ENCODE measurements at regions not wholly inside any gene's neighbourhood (a gene's known extent, or its start where the extent isn't known, plus 50 kb on each side); places are given as distances from the start of the nearest gene placed in this dataset.

DNA sequence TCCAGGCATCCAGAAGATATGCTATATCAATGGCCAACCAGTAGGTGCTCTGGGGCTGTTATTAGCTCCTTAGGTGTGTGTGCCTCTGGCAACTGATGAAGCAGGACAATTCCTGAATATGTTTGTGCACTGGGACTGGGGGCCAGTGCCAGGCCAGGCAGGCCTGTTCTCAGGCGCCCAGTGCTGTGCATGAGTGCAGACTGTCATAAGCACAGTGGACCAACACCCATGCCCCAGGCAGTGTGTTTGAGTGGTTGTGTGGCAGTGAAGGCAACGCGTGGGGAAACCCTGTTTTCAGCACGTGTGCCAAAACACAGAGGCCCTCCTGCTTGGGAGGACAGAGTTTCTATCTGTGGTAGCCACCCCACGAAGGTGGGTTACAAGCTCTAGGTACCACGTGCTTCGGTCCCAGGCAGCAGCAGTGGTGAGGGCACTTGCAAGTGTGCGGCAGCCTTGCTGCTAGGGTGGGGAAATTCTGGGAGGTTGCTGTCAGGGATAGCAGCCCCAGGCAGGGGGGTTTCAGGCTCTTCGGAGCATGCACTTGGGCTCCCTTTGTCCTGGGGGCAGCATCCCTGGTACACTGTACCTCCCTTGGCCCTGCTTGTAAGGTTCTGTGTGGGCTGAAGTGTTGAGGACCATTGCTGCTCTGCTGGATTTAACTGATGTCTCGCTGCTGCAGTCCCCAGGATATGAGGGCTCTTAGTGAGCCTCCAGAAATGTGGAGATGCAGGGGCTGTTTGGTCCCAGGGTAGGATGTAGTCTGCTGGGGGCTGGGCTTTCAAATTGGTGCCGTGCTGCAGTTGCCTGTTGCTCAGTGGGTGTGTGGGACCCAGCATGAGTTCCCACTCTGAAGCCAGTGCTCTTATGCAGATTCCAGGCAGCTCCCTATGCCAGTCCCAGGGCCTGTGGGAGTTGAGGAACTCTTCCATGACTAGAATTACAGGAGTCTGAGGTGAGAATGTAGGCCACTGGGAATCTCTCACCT is 280.9 kb downstream of the RPRM start:
- no peak for TF ChIP-seq POLR2AphosphoS5 (IDR thresholded peaks at IDR 0.05)
- TF ChIP-seq, protein P1, sequence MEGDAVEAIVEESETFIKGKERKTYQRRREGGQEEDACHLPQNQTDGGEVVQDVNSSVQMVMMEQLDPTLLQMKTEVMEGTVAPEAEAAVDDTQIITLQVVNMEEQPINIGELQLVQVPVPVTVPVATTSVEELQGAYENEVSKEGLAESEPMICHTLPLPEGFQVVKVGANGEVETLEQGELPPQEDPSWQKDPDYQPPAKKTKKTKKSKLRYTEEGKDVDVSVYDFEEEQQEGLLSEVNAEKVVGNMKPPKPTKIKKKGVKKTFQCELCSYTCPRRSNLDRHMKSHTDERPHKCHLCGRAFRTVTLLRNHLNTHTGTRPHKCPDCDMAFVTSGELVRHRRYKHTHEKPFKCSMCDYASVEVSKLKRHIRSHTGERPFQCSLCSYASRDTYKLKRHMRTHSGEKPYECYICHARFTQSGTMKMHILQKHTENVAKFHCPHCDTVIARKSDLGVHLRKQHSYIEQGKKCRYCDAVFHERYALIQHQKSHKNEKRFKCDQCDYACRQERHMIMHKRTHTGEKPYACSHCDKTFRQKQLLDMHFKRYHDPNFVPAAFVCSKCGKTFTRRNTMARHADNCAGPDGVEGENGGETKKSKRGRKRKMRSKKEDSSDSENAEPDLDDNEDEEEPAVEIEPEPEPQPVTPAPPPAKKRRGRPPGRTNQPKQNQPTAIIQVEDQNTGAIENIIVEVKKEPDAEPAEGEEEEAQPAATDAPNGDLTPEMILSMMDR (IDR thresholded peaks at IDR 0.05) = no peak
